ENCODE measurements at regions not wholly inside any gene's neighbourhood (a gene's known extent, or its start where the extent isn't known, plus 50 kb on each side); places are given as distances from the start of the nearest gene placed in this dataset.
"Not testable (repeated sequence)": the region's sequence is repeated elsewhere in the genome, so short reads cannot be mapped to it uniquely, and the experiment has no call there.

GRCh38 chr4:82077471-82077995 lies 296.3 kb downstream of the HNRNPD start:
- DNase-seq (ENCODE audit: low spot score): not testable (repeated sequence)

GRCh38 chr4:82076809-82077208 lies 297.0 kb downstream of the HNRNPD start:
- no peak for DNase-seq (ENCODE audit: low spot score)

DNA sequence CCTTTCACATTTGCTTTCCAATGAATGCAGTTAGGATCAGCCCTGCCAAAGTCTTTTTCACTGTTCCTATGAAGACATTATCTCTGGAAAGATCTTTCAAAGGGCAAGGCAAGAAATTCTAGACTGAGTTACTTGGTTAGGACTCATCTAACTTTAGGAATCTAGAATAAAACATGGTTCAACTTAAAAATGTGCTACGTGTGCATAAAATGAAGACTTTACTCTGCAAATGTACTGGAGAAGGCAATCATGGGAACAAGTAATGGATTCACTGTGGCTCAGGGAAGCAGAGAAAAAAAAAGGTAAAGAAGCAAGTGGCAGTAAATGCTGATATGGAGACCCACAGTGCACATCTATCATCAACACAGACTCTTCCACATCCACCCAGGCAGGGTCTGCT lies 297.4 kb downstream of the HNRNPD start:
- DNase-seq (ENCODE audit: low spot score): no peak

DNA sequence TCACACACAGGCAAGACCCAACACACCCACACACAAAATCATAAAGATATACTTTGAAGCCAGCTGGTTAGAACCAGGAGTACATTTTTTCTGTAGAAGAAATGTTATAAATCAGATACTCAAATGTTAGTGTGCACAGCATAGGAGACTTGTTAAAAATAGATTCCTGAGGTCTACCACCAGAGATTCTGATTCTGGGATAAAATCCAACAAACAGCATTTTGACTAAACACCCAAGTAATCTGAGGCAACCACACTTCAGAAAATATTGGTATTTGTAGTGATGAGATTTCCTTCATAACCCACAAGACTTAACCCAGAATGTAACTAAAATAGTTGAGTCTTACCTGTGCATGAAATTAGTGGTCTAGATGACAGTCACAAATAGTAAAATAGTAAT lies 301.8 kb downstream of the HNRNPD start:
- no peak for DNase-seq (ENCODE audit: low spot score)

GRCh38 chr4:82069883-82070638 lies 303.7 kb downstream of the HNRNPD start:
- DNase-seq (ENCODE audit: low spot score): no peak

DNA sequence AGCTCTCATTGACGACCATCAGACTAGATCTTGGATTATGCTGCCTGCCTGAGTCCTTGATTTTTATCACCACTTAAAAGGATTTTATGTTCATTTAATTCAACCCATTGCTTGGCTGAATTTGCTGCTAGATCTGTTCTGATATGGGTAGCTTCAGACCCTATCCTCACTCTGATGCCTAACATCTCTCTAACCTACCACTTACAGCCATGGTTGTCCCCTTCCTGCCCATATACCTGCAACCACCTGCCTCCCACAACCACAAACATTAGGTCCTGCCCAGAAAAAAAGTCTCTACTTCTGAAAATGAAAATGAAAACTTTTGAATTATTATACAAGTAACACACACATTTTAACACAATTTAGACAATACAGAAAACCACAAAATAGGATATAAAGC lies 310.8 kb downstream of the HNRNPD start:
- DNase-seq (ENCODE audit: low spot score): no peak

DNA sequence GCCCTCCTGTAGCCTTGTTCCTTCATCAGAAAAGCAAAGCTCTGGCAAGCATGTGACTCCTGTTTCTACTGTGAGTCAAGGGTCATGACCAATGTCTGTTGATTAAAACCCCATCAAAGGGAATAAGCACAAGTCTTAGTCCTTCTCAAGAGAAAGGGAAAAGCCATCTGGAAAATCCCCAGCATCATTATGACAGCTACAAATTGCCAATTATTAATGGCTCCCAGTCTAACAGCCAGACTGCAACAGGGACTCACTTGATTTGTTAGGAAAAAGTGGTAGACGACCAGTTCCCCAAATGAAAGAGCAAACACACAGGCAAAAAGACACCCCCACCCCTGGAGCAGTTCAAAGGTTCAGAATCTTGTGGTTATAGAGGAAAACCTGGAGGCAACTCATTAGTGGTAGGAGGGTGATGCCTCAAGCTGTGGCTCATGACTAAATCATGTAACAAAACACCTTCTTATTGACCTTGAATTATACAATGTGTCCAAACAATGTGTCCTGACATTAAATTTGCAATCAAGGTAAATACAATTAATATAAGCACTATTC lies 315.7 kb downstream of the HNRNPD start:
- DNase-seq (ENCODE audit: low spot score): no peak

DNA sequence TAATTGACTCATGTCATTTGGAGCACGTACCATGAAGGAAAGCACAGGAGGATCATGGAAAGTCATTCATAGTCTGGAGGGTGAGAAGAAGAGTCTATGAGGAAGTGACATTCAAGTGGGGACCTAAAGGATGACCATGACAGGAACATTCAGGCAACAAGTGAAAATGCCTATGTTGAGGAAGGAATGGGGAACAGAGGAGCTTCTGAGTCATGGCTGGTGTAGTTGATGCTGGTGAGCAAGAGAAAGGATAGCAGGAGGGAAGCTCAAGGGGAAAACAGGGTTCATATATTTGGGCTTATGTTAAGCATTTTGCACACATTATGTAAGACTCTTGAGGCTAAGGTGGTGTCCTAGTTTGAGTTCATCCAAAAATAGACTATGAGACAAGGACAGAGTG lies 318.6 kb downstream of the HNRNPD start:
- DNase-seq (ENCODE audit: low spot score): no peak

GRCh38 chr4:82053396-82053795 lies 320.4 kb downstream of the HNRNPD start:
- DNase-seq (ENCODE audit: low spot score): no peak

GRCh38 chr4:82050796-82051195 lies 323.0 kb downstream of the HNRNPD start:
- no peak for DNase-seq (ENCODE audit: low spot score)

GRCh38 chr4:82049294-82049693 lies 324.5 kb downstream of the HNRNPD start:
- DNase-seq (ENCODE audit: low spot score): no peak

GRCh38 chr4:82047731-82048130 lies 326.1 kb downstream of the HNRNPD start:
- DNase-seq (ENCODE audit: low spot score): no peak

- DNase-seq (ENCODE audit: low spot score): no peak
Observed at GRCh38 chr4:82046796-82047195, 327.0 kb downstream of the HNRNPD start.

GRCh38 chr4:82045267-82045666 lies 328.5 kb downstream of the HNRNPD start:
- no peak for DNase-seq (ENCODE audit: low spot score)

DNA sequence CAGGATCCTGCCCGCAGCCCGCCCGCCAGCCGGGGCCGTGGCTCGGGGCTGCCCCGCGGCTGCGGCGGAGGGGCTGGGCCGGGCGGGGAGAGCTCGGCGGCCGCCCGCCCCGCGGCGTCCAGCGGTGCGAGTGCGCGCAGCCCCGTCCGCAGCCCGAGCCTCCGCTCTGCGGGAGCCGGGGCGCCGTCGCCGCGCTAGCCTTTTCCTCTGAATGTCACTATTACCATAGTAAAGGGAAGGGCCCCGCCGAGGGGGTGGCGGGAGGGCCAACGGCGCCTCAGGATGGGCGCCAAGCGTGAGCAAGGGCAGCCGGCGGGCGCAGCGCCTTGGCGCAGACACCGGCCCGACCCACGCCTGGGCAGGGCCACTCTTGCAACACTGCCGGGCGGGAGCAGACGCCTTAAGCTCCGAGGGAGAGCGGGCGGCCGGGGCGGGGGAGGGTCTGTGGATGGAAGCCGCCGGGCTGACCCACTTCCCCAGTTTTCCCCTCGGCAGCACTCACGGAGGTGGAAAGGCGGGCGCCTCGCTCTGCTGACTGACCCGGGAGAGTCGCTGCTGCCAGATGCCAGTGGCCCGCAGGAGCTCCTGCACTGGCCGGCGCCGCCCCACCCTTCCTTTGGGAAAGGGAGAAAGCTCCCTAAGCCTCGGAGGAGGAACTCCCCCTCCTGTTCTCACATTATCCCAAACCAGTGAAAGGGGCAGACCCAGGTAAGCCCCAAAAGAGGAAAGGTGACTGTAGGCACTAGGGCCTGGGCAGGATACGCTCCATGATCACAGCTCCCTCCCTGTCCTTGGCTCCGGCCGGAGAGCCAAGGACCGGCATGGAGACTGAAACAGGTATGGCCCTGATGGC lies 329.4 kb downstream of the HNRNPD start:
- peak; percentile 61 for DNase-seq (ENCODE audit: low spot score)

DNA sequence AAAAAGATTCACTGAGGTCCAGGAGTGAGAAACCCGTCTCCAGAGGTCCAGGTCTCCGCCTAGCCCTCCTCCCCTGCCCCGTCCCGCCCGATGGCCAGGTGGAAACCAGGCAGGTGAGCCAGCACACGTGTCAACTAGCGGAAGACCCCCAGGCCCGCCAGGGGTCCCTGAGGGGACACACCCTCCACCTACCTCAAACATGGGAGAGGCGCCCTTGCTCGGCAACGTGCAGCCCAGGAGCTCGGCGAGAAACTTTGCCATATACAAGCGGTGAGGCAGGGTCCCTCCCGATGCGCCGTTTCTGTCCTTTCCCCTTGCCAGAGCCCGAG lies 330.0 kb downstream of the HNRNPD start:
- no peak for DNase-seq (ENCODE audit: low spot score)

- DNase-seq (ENCODE audit: low spot score): no peak
Observed at GRCh38 chr4:82043081-82043808, 330.5 kb downstream of the HNRNPD start.

DNA sequence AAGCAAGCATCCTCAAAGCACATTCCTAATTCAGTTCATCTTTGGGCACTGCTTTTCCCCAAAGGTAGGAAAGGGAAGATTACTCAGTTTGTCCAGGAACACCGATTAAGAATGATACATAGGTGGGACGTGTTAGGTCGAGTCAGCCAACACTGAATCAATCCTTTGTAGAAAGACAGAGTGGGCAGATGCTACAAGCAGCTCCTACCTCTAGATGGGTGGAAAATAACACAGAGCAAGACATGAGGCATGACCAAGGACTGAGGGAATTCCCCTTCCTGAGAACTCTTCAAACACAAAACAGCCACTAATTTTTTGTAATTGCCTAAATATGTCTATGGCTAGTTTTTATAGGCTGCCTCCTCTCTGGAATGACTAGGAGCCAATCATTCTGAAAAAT lies 331.7 kb downstream of the HNRNPD start:
- DNase-seq (ENCODE audit: low spot score): no peak

DNA sequence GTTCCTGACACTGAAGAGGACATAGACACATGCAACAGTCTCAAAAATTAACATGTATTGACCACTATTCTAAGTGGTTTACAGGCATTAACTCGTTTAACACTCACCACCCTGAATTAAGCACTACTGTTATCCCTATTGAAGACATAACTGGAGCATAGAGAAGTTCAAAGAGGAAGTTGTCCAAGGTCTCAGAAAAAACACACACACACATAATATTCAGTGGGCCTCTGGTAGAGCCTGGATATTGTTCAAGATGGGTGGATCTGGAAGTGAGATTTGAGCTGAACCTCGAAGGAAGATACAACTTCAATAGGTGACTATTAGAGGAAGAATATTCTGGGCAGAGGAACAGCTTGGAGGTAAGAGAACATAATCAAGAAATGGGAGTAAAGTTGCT lies 334.9 kb downstream of the HNRNPD start:
- no peak for DNase-seq (ENCODE audit: low spot score)

- no peak for DNase-seq (ENCODE audit: low spot score)
Observed at GRCh38 chr4:82036181-82036580, 337.6 kb downstream of the HNRNPD start.

GRCh38 chr4:82034878-82035277 lies 338.9 kb downstream of the HNRNPD start:
- no peak for DNase-seq (ENCODE audit: low spot score)

GRCh38 chr4:82033862-82034261 lies 339.9 kb downstream of the HNRNPD start:
- DNase-seq (ENCODE audit: low spot score): no peak
